K562 (cell line): ENCODE measurements at regions not wholly inside any gene's neighbourhood (a gene's known extent, or its start where the extent isn't known, plus 50 kb on each side); places are given as distances from the start of the nearest gene placed in this dataset.

Experiments used
- ATAC-seq: fragments of 200-7000 bp; cut with Tn5 transposase; 3 replicates; pipeline ENCODE4 v1.9.1; 2020; ENCODE audit warnings: moderate library complexity
- BruUV-seq: library from RNA; stranded (reverse); fragments of 400-500 nt; replicated peaks from 2 replicates; lab custom pipeline; 2021; lab: Mats Ljungman, UMichigan
- CTCF ChIA-PET: fragments of 300-600 bp; formaldehyde crosslinking; extraction: SDS; loops from one replicate; lab custom pipeline; 2021; ENCODE audit warnings: low intra/inter-chr PET ratio; lab: Yijun Ruan, JAX
- POLR2A ChIA-PET: fragments of 300-600, 350-650 bp; sonication (Branson Sonifier 250); formaldehyde crosslinking; extraction: SDS; loops from one replicate; lab custom pipeline; 2021; ENCODE audit warnings: antibody characterized with exemption, inconsistent platforms; lab: Yijun Ruan, JAX
- DNase-seq, 4 experiments: peaks; one replicate each; pipeline versions ENCODE4 v3.0.0 to v3.0.0-alpha.2; 2011 to 2018; ENCODE audit warnings: low spot score in 3 of 4, mixed read lengths in 3 of 4; ENCODE audit errors: extremely low read depth in 1 of 4
- FAIRE-seq: peaks from 2 replicates; lab custom pipeline; 2011; peaks lifted over from hg19 to GRCh38; lab: Jason Lieb, UNC
- H2AFZ ChIP-seq: 2 replicates; pipeline ENCODE4 v1.6.0; 2011; ENCODE audit warnings: low read depth, low read length, control low read depth, inconsistent platforms
- H3K27ac ChIP-seq: fragments of 200-600 bp; 3 replicates; pipeline ENCODE4 v1.8.0; 2011; ENCODE audit warnings: low read depth, mild to moderate bottlenecking, control low read depth, inconsistent platforms, low read length, moderate library complexity, mixed read lengths; ENCODE audit errors: extremely low read depth
- H3K27me3 ChIP-seq, 2 experiments: fragments of 300-600 bp in 1 of 2; 2 replicates in 1 of 2; 3 replicates in 1 of 2; pipeline versions ENCODE4 v1.6.0 to v1.8.0; 2011; ENCODE audit warnings: inconsistent platforms in 2 of 2, low read length in 2 of 2, mild to moderate bottlenecking in 1 of 2, mixed read lengths in 1 of 2, moderate library complexity in 1 of 2; ENCODE audit not compliant: control insufficient read depth in 2 of 2, insufficient read depth in 2 of 2
- H3K36me3 ChIP-seq: fragments of 300-600 bp; 3 replicates; pipeline ENCODE4 v1.8.0; 2011; ENCODE audit warnings: mild to moderate bottlenecking, low read length, inconsistent platforms; ENCODE audit not compliant: control insufficient read depth, insufficient read depth
- H3K4me1 ChIP-seq, 2 experiments: fragments of 200-600 bp in 1 of 2; replicated peaks in 1 of 2; 2 replicates in 1 of 2; 3 replicates in 1 of 2; pipeline versions ENCODE4 v1.5.1 to v1.8.0; 2011; ENCODE audit warnings: inconsistent platforms in 2 of 2, low read length in 2 of 2, mild to moderate bottlenecking in 1 of 2, mixed read lengths in 1 of 2, moderate library complexity in 1 of 2; ENCODE audit not compliant: control insufficient read depth in 2 of 2, insufficient read depth in 2 of 2
- H3K4me2 ChIP-seq: 2 replicates; pipeline ENCODE4 v1.6.1; 2011; ENCODE audit warnings: low read length, control low read depth, inconsistent platforms, mixed read lengths; ENCODE audit not compliant: insufficient read depth
- H3K4me3 ChIP-seq: fragments of 200-600 bp; sonication (generic), shearing (Covaris generic); 2 replicates; pipeline ENCODE4 v1.5.1; 2016; ENCODE audit warnings: control low read depth, inconsistent platforms
- H3K79me2 ChIP-seq: fragments of 200-600 bp; 3 replicates; pipeline ENCODE4 v1.8.0; 2011; ENCODE audit warnings: low read length, inconsistent platforms; ENCODE audit not compliant: control insufficient read depth, insufficient read depth
- H3K9ac ChIP-seq, 2 experiments: 2 replicates each; pipeline versions ENCODE4 v1.6.0 to v1.6.1; 2011; ENCODE audit warnings: low read depth in 2 of 2, low read length in 2 of 2, control low read depth in 1 of 2, inconsistent platforms in 1 of 2, mild to moderate bottlenecking in 1 of 2, mixed read lengths in 1 of 2; ENCODE audit not compliant: insufficient read depth in 1 of 2
- H3K9me1 ChIP-seq: one replicate; pipeline ENCODE4 v1.6.0; 2011; ENCODE audit warnings: inconsistent platforms, mild to moderate bottlenecking, low read length, moderate library complexity; ENCODE audit not compliant: control insufficient read depth, insufficient read depth
- H3K9me3 ChIP-seq: replicated peaks from 2 replicates; pipeline ENCODE4 v1.5.1; 2011; ENCODE audit warnings: low read depth, low read length, inconsistent platforms; ENCODE audit not compliant: control insufficient read depth, insufficient read depth
- H4K20me1 ChIP-seq: replicated peaks from 2 replicates; pipeline ENCODE4 v1.6.1; 2011; ENCODE audit warnings: low read length, inconsistent platforms, mixed read lengths; ENCODE audit not compliant: control insufficient read depth, insufficient read depth
- CHD1 ChIP-seq: fragments of 200-600 bp; sonication (generic); IDR thresholded peaks from one replicate; pipeline ENCODE4 v1.6.1; 2012; ENCODE audit warnings: mild to moderate bottlenecking, moderate library complexity, low read length, inconsistent platforms
- ETS1 ChIP-seq: conservative IDR thresholded peaks from 2 replicates; pipeline ENCODE4 v1.6.1; 2011; ENCODE audit warnings: low read depth, mild to moderate bottlenecking, low read length; ENCODE audit not compliant: control insufficient read depth
- HDAC1 ChIP-seq, 2 experiments: fragments of 450-650 bp; IDR thresholded peaks; 2 replicates each; pipeline ENCODE4 v1.6.1; 2016 to 2017; ENCODE audit warnings: inconsistent platforms in 1 of 2, mild to moderate bottlenecking in 1 of 2, moderate library complexity in 1 of 2
- HES1 ChIP-seq: fragments of 450-650 bp; IDR thresholded peaks from 2 replicates; pipeline ENCODE4 v1.6.1; 2016; ENCODE audit warnings: low read depth, mild to moderate bottlenecking, moderate library complexity
- HMBOX1 ChIP-seq: sonication (generic); IDR thresholded peaks from 2 replicates; pipeline ENCODE4 v1.6.1; 2016
- IRF9 ChIP-seq: fragments of 450-650 bp; IDR thresholded peaks from 2 replicates; pipeline ENCODE4 v1.6.1; 2016; ENCODE audit warnings: missing biosample characterization, missing genetic modification characterization
- KDM5B ChIP-seq: fragments of 200-600 bp; sonication (generic); IDR thresholded peaks from 2 replicates; pipeline ENCODE4 v1.6.1; 2012; ENCODE audit warnings: low read depth, mild to moderate bottlenecking, moderate library complexity, low read length, control low read depth, inconsistent platforms; ENCODE audit not compliant: insufficient replicate concordance
- KHSRP ChIP-seq: fragments of 450-650 bp; IDR thresholded peaks from 2 replicates; pipeline ENCODE4 v1.6.1; 2017
- MCM2 ChIP-seq: fragments of 450-650 bp; IDR thresholded peaks from 2 replicates; pipeline ENCODE4 v1.6.1; 2017; ENCODE audit warnings: low read depth, mild to moderate bottlenecking
- MXI1 ChIP-seq: IDR thresholded peaks from 2 replicates; pipeline ENCODE4 v1.6.1; 2011; ENCODE audit warnings: low read depth, mild to moderate bottlenecking, improper control_type of control experiment, low read length
- SRSF7 ChIP-seq: fragments of 200-400 bp; formaldehyde crosslinking; optimal IDR thresholded peaks from 2 replicates; pipeline ENCODE3; 2017; ENCODE audit warnings: mild to moderate bottlenecking, low read depth, low read length
- ZBTB2 ChIP-seq: fragments of 450-650 bp; IDR thresholded peaks from 2 replicates; pipeline ENCODE4 v1.6.1; 2016; ENCODE audit warnings: antibody characterized with exemption
- ZNF263 ChIP-seq: sonication (generic); formaldehyde crosslinking; IDR thresholded peaks from 2 replicates; pipeline ENCODE4 v1.8.0; 2022; ENCODE audit warnings: mild to moderate bottlenecking, missing genetic modification reagents, borderline replicate concordance
- ZZZ3 ChIP-seq: fragments of 450-650 bp; IDR thresholded peaks from 2 replicates; pipeline ENCODE4 v1.6.1; 2016; ENCODE audit warnings: antibody characterized with exemption, mild to moderate bottlenecking, moderate library complexity
- WGBS: fragments of 100-300 bp; shearing (Covaris generic); methylation state at CpG from one replicate; pipeline ENCODE4 v1.1.6; 2016; ENCODE audit warnings: low coverage, mixed read lengths; ENCODE audit not compliant: insufficient coverage; ENCODE audit errors: missing lambda C conversion rate; 5-methylcytosine and 5-hydroxymethylcytosine counted together
- in situ Hi-C: fragments of 300-500 bp; cut with MboI; formaldehyde crosslinking; loops from 4 replicates; pipeline ENCODE4 v1.15.0; 2018; ENCODE audit warnings: inconsistent platforms, mixed read lengths
- intact Hi-C: fragments of 100-400 bp; cut with micrococcal nuclease; formaldehyde crosslinking; loops from 2 replicates; pipeline ENCODE4 v1.14.2; 2022

- no peak for TF ChIP-seq KHSRP
- TF ChIP-seq HDAC1 (IDR thresholded peaks at IDR 0.05) = no peak
- TF ChIP-seq HMBOX1 = no peak
- no peak for TF ChIP-seq CHD1
- TF ChIP-seq ZNF263 (CRISPR knock-in tag) = no peak
- TF ChIP-seq ZZZ3 = no peak
- TF ChIP-seq KDM5B = no peak
- no peak for TF ChIP-seq HES1
Measured at GRCh38 chr20:60292001-60292520, 333.8 kb downstream of the CDH26 start (continued).

- POLR2A ChIA-PET = no interaction called here
- no peak for FAIRE-seq
- Histone ChIP-seq H3K4me2 (no peak overlapping the region), H3K9ac (no peak overlapping the region), H3K27ac (no peak overlapping the region), H3K79me2 (no peaks in the 10 kb centered on the region), H3K9me3 (no peaks in the 10 kb centered on the region), H3K9me1 (no peaks in the 10 kb centered on the region), H4K20me1 (no peaks in the 10 kb centered on the region), H3K36me3 (no peaks in the 10 kb centered on the region), H3K27me3 (peaks cover 0 to 4% of the 10 kb centered on the region in 2 experiments; a peak in 1 of 5 replicates)
- in situ Hi-C loops (no loop called here), intact Hi-C loops (no loop called here)
- CTCF ChIA-PET = no interaction called here
- DNase-seq = no peak
- TF ChIP-seq ZBTB2 = no peak
- TF ChIP-seq IRF9 (tag) = no peak
- no peak for TF ChIP-seq MCM2
- no peak for TF ChIP-seq SRSF7
- no peak for TF ChIP-seq MXI1
- no peak for TF ChIP-seq ETS1
- TF ChIP-seq, all 486 proteins: peak for 0
- 0% methylated on average over 8 of the region's 8 CpGs for WGBS
- BruUV-seq = no TSS peak
- Histone ChIP-seq H3K4me1 (no peaks in the 10 kb centered on the region), H3K4me3 (no peak overlapping the region), H2AFZ (no peak overlapping the region)
- no peak for ATAC-seq
Measured at GRCh38 chr20:60294632-60295031, 336.4 kb downstream of the CDH26 start.
